ENCODE measurements at regions not wholly inside any gene's neighbourhood (a gene's known extent, or its start where the extent isn't known, plus 50 kb on each side); places are given as distances from the start of the nearest gene placed in this dataset.

DNA sequence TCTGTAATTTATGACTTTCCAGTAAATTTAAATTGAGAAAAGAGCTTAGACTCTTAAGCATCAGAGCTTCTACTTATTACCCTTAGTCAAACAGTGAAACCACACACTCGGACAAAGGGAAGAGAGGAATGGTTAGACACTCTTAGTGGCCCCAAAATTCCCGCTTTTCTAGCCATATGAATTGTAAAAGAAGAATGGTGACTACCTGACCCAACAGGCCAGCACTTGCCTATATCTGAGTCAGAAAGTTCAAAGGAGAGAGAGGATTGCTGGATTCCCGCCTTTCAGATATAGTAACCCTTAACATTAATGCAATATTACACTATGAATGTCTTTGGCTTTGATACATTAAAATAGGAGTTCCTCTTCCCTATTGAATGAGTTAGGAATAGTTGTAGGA lies 317.3 kb downstream of the PCDH17 start (continued):
- no peak for TF ChIP-seq RXRA (IDR thresholded peaks at IDR 0.05; ENCODE audit: borderline replicate concordance, low read depth)

DNA sequence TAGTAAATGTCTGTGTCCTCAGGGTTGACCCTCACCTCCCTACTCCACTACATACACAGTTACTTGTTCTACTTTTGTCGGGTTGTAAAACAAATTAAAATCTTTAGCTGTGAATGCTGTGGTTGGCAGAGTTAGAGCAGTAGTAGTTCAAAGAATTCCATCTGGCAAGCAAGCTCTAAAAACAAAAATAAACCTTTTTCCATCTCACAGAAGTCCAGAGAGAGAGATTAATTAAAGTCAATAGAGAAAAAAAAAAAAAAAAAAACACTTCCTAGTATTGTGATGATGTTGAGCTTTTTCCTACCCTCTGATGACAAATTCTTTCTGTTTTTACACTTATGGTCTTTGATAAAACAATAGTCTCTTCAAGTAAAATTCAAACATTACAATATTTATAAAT lies 338.4 kb downstream of the PCDH17 start:
- H2AFZ ChIP-seq (ENCODE audit: low read depth): no peak overlapping the region

More for the DNA sequence above, 338.4 kb downstream of the PCDH17 start:
- CTCF ChIA-PET: no interaction called here
- Histone ChIP-seq H3K27me3 (ENCODE audit: insufficient read depth) (no peaks in the 10 kb centered on the region), H3K36me3 (replicated peaks in 1 of 2; ENCODE audit: control insufficient read depth in 1 of 2, insufficient read depth in 2 of 2, low read length in 1 of 2) (no peaks in the 10 kb centered on the region), H3K79me2 (ENCODE audit: insufficient read depth) (no peaks in the 10 kb centered on the region), H3K27ac (ENCODE audit: low read depth in 2 of 2, low read length in 1 of 2) (no peak overlapping the region), H3K9ac (no peak overlapping the region), H3K4me1 (ENCODE audit: control insufficient read depth in 1 of 2, insufficient read depth in 2 of 2, low read depth in 1 of 2, low read length in 1 of 2) (no peaks in the 10 kb centered on the region), H3K9me2 (no peaks in the 10 kb centered on the region), H3K4me3 (ENCODE audit: low read depth in 2 of 2, low read length in 1 of 2) (no peak overlapping the region), H4K20me1 (ENCODE audit: insufficient read depth) (no peaks in the 10 kb centered on the region), H3F3A (replicated peaks; ENCODE audit: insufficient read depth) (no peaks in the 10 kb centered on the region), H3K9me3 (no peaks in the 10 kb centered on the region), H3K4me2 (no peak overlapping the region)
- POLR2A ChIA-PET: no interaction called here
- 32% methylated on average over 1 of the region's 1 CpG for WGBS (ENCODE audit: low lambda C conversion rate)
- no peak for DNase-seq
- TF ChIP-seq TEAD4 (IDR thresholded peaks at IDR 0.05; ENCODE audit: borderline replicate concordance, insufficient read depth): no peak
- no peak for TF ChIP-seq JUND (IDR thresholded peaks at IDR 0.05)
- TF ChIP-seq, protein P1, sequence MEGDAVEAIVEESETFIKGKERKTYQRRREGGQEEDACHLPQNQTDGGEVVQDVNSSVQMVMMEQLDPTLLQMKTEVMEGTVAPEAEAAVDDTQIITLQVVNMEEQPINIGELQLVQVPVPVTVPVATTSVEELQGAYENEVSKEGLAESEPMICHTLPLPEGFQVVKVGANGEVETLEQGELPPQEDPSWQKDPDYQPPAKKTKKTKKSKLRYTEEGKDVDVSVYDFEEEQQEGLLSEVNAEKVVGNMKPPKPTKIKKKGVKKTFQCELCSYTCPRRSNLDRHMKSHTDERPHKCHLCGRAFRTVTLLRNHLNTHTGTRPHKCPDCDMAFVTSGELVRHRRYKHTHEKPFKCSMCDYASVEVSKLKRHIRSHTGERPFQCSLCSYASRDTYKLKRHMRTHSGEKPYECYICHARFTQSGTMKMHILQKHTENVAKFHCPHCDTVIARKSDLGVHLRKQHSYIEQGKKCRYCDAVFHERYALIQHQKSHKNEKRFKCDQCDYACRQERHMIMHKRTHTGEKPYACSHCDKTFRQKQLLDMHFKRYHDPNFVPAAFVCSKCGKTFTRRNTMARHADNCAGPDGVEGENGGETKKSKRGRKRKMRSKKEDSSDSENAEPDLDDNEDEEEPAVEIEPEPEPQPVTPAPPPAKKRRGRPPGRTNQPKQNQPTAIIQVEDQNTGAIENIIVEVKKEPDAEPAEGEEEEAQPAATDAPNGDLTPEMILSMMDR (IDR thresholded peaks at IDR 0.05): no peak
- no peak for TF ChIP-seq RCOR1 (IDR thresholded peaks at IDR 0.05; ENCODE audit: low read length)
- TF ChIP-seq, protein P2, sequence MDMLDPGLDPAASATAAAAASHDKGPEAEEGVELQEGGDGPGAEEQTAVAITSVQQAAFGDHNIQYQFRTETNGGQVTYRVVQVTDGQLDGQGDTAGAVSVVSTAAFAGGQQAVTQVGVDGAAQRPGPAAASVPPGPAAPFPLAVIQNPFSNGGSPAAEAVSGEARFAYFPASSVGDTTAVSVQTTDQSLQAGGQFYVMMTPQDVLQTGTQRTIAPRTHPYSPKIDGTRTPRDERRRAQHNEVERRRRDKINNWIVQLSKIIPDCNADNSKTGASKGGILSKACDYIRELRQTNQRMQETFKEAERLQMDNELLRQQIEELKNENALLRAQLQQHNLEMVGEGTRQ (IDR thresholded peaks at IDR 0.05; ENCODE audit: borderline replicate concordance, low read depth, low read length): no peak
- TF ChIP-seq, protein P3, sequence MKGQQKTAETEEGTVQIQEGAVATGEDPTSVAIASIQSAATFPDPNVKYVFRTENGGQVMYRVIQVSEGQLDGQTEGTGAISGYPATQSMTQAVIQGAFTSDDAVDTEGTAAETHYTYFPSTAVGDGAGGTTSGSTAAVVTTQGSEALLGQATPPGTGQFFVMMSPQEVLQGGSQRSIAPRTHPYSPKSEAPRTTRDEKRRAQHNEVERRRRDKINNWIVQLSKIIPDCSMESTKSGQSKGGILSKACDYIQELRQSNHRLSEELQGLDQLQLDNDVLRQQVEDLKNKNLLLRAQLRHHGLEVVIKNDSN (IDR thresholded peaks at IDR 0.05; ENCODE audit: borderline replicate concordance, low read depth): no peak
- no peak for TF ChIP-seq FOXM1 (IDR thresholded peaks at IDR 0.05; ENCODE audit: low read depth)
- TF ChIP-seq POLR2AphosphoS5 (IDR thresholded peaks at IDR 0.05; ENCODE audit: low read depth, low read length): no peak
- TF ChIP-seq ELF1 (IDR thresholded peaks at IDR 0.05): no peak
- TF ChIP-seq RAD21 (IDR thresholded peaks at IDR 0.05; ENCODE audit: low read length): no peak
- TF ChIP-seq, protein P4, sequence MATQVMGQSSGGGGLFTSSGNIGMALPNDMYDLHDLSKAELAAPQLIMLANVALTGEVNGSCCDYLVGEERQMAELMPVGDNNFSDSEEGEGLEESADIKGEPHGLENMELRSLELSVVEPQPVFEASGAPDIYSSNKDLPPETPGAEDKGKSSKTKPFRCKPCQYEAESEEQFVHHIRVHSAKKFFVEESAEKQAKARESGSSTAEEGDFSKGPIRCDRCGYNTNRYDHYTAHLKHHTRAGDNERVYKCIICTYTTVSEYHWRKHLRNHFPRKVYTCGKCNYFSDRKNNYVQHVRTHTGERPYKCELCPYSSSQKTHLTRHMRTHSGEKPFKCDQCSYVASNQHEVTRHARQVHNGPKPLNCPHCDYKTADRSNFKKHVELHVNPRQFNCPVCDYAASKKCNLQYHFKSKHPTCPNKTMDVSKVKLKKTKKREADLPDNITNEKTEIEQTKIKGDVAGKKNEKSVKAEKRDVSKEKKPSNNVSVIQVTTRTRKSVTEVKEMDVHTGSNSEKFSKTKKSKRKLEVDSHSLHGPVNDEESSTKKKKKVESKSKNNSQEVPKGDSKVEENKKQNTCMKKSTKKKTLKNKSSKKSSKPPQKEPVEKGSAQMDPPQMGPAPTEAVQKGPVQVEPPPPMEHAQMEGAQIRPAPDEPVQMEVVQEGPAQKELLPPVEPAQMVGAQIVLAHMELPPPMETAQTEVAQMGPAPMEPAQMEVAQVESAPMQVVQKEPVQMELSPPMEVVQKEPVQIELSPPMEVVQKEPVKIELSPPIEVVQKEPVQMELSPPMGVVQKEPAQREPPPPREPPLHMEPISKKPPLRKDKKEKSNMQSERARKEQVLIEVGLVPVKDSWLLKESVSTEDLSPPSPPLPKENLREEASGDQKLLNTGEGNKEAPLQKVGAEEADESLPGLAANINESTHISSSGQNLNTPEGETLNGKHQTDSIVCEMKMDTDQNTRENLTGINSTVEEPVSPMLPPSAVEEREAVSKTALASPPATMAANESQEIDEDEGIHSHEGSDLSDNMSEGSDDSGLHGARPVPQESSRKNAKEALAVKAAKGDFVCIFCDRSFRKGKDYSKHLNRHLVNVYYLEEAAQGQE (IDR thresholded peaks at IDR 0.05; ENCODE audit: low read depth, low read length): no peak
- TF ChIP-seq, protein P5, sequence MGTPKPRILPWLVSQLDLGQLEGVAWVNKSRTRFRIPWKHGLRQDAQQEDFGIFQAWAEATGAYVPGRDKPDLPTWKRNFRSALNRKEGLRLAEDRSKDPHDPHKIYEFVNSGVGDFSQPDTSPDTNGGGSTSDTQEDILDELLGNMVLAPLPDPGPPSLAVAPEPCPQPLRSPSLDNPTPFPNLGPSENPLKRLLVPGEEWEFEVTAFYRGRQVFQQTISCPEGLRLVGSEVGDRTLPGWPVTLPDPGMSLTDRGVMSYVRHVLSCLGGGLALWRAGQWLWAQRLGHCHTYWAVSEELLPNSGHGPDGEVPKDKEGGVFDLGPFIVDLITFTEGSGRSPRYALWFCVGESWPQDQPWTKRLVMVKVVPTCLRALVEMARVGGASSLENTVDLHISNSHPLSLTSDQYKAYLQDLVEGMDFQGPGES (IDR thresholded peaks at IDR 0.05; ENCODE audit: low read depth, low read length): no peak
- no peak for TF ChIP-seq RFX5 (IDR thresholded peaks at IDR 0.05; ENCODE audit: low read length)
- no peak for TF ChIP-seq FOSL2 (IDR thresholded peaks at IDR 0.05; ENCODE audit: borderline replicate concordance, low read depth)
- no peak for TF ChIP-seq MEF2A (IDR thresholded peaks at IDR 0.05; ENCODE audit: borderline replicate concordance, low read depth)
